H9 (cell line): ENCODE measurements at regions not wholly inside any gene's neighbourhood (a gene's known extent, or its start where the extent isn't known, plus 50 kb on each side); places are given as distances from the start of the nearest gene placed in this dataset.
"Not testable (repeated sequence)": the region's sequence is repeated elsewhere in the genome, so short reads cannot be mapped to it uniquely, and the experiment has no call there.

ENCODE experiments used
- DNase-seq: peaks from one replicate; pipeline ENCODE4 v3.0.0-alpha.2; 2017
- H2AFZ ChIP-seq: one replicate; pipeline ENCODE4 v1.6.1; 2013; ENCODE audit warnings: mild to moderate bottlenecking, low read length, control low read depth, moderate library complexity
- H2AK5ac ChIP-seq: 2 replicates; pipeline ENCODE4 v1.6.1; 2013; ENCODE audit warnings: low read length, control low read depth, mixed read lengths; ENCODE audit not compliant: insufficient read length
- H2BK120ac ChIP-seq: one replicate; pipeline ENCODE4 v1.6.1; 2013; ENCODE audit warnings: low read depth, mild to moderate bottlenecking, low read length, control low read depth, inconsistent platforms; ENCODE audit not compliant: poor library complexity, severe bottlenecking
- H2BK12ac ChIP-seq: 2 replicates; pipeline ENCODE4 v1.6.1; 2013; ENCODE audit warnings: low read length, control low read depth, mixed read lengths, low read depth; ENCODE audit not compliant: insufficient read length
- H2BK15ac ChIP-seq: 2 replicates; pipeline ENCODE4 v1.6.1; 2013; ENCODE audit warnings: low read depth, low read length, control low read depth
- H2BK20ac ChIP-seq: one replicate; pipeline ENCODE4 v1.6.1; 2013; ENCODE audit warnings: low read depth, mild to moderate bottlenecking, low read length, control low read depth, inconsistent platforms; ENCODE audit not compliant: poor library complexity, severe bottlenecking
- H2BK5ac ChIP-seq: 2 replicates; pipeline ENCODE4 v1.6.1; 2013; ENCODE audit warnings: low read length, control low read depth, mixed read lengths; ENCODE audit not compliant: insufficient read length
- H3K14ac ChIP-seq: 2 replicates; pipeline ENCODE4 v1.6.1; 2013; ENCODE audit warnings: low read length, control low read depth; ENCODE audit not compliant: insufficient read depth
- H3K18ac ChIP-seq: 2 replicates; pipeline ENCODE4 v1.6.1; 2013; ENCODE audit warnings: low read depth, mild to moderate bottlenecking, mixed read lengths, low read length, control low read depth; ENCODE audit not compliant: insufficient read length
- H3K23ac ChIP-seq: 2 replicates; pipeline ENCODE4 v1.6.1; 2013; ENCODE audit warnings: low read length, control low read depth, mixed read lengths, low read depth; ENCODE audit not compliant: insufficient read length
- H3K23me2 ChIP-seq: 2 replicates; pipeline ENCODE4 v1.6.1; 2013; ENCODE audit warnings: low read depth, mild to moderate bottlenecking, mixed read lengths, low read length, control low read depth; ENCODE audit not compliant: insufficient read length, poor library complexity, severe bottlenecking
- H3K27ac ChIP-seq: 2 replicates; pipeline ENCODE4 v1.5.1; 2013; ENCODE audit warnings: low read length, control low read depth, mixed read lengths, low read depth; ENCODE audit not compliant: insufficient read length
- H3K27me3 ChIP-seq: 2 replicates; pipeline ENCODE4 v1.6.1; 2013; ENCODE audit warnings: low read length, control low read depth, inconsistent platforms; ENCODE audit not compliant: insufficient read depth
- H3K4ac ChIP-seq: 2 replicates; pipeline ENCODE4 v1.6.1; 2013; ENCODE audit warnings: low read depth, mild to moderate bottlenecking, control low read depth, inconsistent platforms, low read length, moderate library complexity
- H3K4me1 ChIP-seq: 2 replicates; pipeline ENCODE4 v1.6.1; 2013; ENCODE audit warnings: low read length, control low read depth, inconsistent platforms; ENCODE audit not compliant: insufficient read depth
- H3K4me2 ChIP-seq: 2 replicates; pipeline ENCODE4 v1.6.1; 2013; ENCODE audit warnings: low read length, control low read depth, mixed read lengths; ENCODE audit not compliant: insufficient read length, insufficient read depth
- H3K56ac ChIP-seq: 2 replicates; pipeline ENCODE4 v1.6.1; 2013; ENCODE audit warnings: low read depth, mild to moderate bottlenecking, mixed read lengths, low read length, control low read depth; ENCODE audit not compliant: insufficient read length
- H3K79me1 ChIP-seq: 2 replicates; pipeline ENCODE4 v1.6.1; 2013; ENCODE audit warnings: low read depth, mild to moderate bottlenecking, moderate library complexity, low read length, control low read depth, inconsistent platforms; ENCODE audit not compliant: insufficient read depth, poor library complexity, severe bottlenecking
- H3K79me2 ChIP-seq: 2 replicates; pipeline ENCODE4 v1.6.1; 2013; ENCODE audit warnings: low read length, control low read depth, inconsistent platforms; ENCODE audit not compliant: insufficient read depth
- H3K9ac ChIP-seq: 2 replicates; pipeline ENCODE4 v1.6.1; 2013; ENCODE audit warnings: low read length, control low read depth, mixed read lengths; ENCODE audit not compliant: insufficient read length; ENCODE audit errors: extremely low read depth
- H3K9me3 ChIP-seq: one replicate; pipeline ENCODE4 v1.6.1; 2013; ENCODE audit warnings: low read depth, low read length, inconsistent platforms; ENCODE audit not compliant: control insufficient read depth
- H3T11ph ChIP-seq: one replicate; pipeline ENCODE4 v1.6.1; 2013; ENCODE audit warnings: mild to moderate bottlenecking, low read length, control low read depth, inconsistent platforms
- H4K20me1 ChIP-seq: one replicate; pipeline ENCODE4 v1.6.1; 2013; ENCODE audit not compliant: control insufficient read depth, insufficient read length, insufficient read depth
- H4K5ac ChIP-seq: 2 replicates; pipeline ENCODE4 v1.6.1; 2013; ENCODE audit warnings: low read depth, mild to moderate bottlenecking, mixed read lengths, low read length, control low read depth; ENCODE audit not compliant: insufficient read length
- H4K8ac ChIP-seq: replicated peaks from 2 replicates; pipeline ENCODE4 v1.6.1; 2013; ENCODE audit warnings: low read length, control low read depth, mixed read lengths, low read depth; ENCODE audit not compliant: insufficient read length
- H4K91ac ChIP-seq: 2 replicates; pipeline ENCODE4 v1.6.1; 2013; ENCODE audit warnings: low read depth, mild to moderate bottlenecking, moderate library complexity, mixed read lengths, low read length, control low read depth; ENCODE audit not compliant: insufficient read length
- H3K27ac Mint-ChIP-seq, 3 experiments: 2 replicates in 2 of 3; 3 replicates in 1 of 3; pipeline ENCODE4 v1.8.0; 2020 to 2021; ENCODE audit warnings: mixed read lengths in 3 of 3, mild to moderate bottlenecking in 1 of 3, moderate library complexity in 1 of 3
- H3K27me3 Mint-ChIP-seq: 2 replicates; pipeline ENCODE4 v1.8.0; 2021; ENCODE audit warnings: low read depth, mild to moderate bottlenecking, moderate library complexity, mixed read lengths
- H3K36me3 Mint-ChIP-seq, 3 experiments: 2 replicates in 2 of 3; 3 replicates in 1 of 3; pipeline ENCODE4 v1.8.0; 2020 to 2021; ENCODE audit warnings: low read depth in 3 of 3, mixed read lengths in 3 of 3; ENCODE audit not compliant: insufficient read depth in 1 of 3
- H3K4me1 Mint-ChIP-seq, 2 experiments: 2 replicates each; pipeline ENCODE4 v1.8.0; 2020; ENCODE audit warnings: mixed read lengths in 2 of 2
- H3K4me3 Mint-ChIP-seq, 2 experiments: 2 replicates in 1 of 2; 3 replicates in 1 of 2; pipeline ENCODE4 v1.8.0; 2020 to 2021; ENCODE audit warnings: mild to moderate bottlenecking in 2 of 2, mixed read lengths in 2 of 2, moderate library complexity in 1 of 2
- H3K9me3 Mint-ChIP-seq, 2 experiments: 2 replicates in 1 of 2; 3 replicates in 1 of 2; pipeline ENCODE4 v1.8.0; 2020; ENCODE audit warnings: mild to moderate bottlenecking in 2 of 2, mixed read lengths in 2 of 2, moderate library complexity in 1 of 2
- WGBS: extraction: QIAGEN DNeasy Blood & Tissue Kit; methylation state at CpG from one replicate; pipeline ENCODE4 v1.1.7; 2013; ENCODE audit warnings: missing lambda C conversion rate, low lambda C conversion rate, mixed read lengths; ENCODE audit not compliant: insufficient read length; ENCODE audit errors: extremely low coverage; 5-methylcytosine and 5-hydroxymethylcytosine counted together
- TF ChIP-seq, protein P1 (sequence below): fragments of 200-600 bp; sonication (generic); conservative IDR thresholded peaks from 3 replicates; pipeline ENCODE4 v1.8.0; 2021; ENCODE audit warnings: antibody characterized with exemption, mild to moderate bottlenecking

- Histone ChIP-seq H3K56ac (no peak overlapping the region), H3K27ac (no peak overlapping the region), H4K8ac (no peak overlapping the region), H2BK120ac (no peak overlapping the region), H4K91ac (no peak overlapping the region), H3K9ac (no peak overlapping the region), H3T11ph (no peak overlapping the region), H2BK5ac (no peak overlapping the region), H2BK12ac (no peak overlapping the region), H3K4me1 (no peaks in the 10 kb centered on the region), H2AFZ (no peak overlapping the region), H3K18ac (no peak overlapping the region), H2BK15ac (no peak overlapping the region), H3K79me2 (no peaks in the 10 kb centered on the region), H3K79me1 (no peaks in the 10 kb centered on the region), H2AK5ac (no peak overlapping the region), H4K20me1 (no peaks in the 10 kb centered on the region), H2BK20ac (no peak overlapping the region), H3K4ac (no peak overlapping the region), H3K23ac (no peak overlapping the region), H3K23me2 (no peaks in the 10 kb centered on the region), H3K4me2 (no peak overlapping the region), H3K14ac (no peak overlapping the region), H3K9me3 (no peaks in the 10 kb centered on the region), H4K5ac (no peak overlapping the region), H3K27me3 (no peaks in the 10 kb centered on the region)
- DNase-seq: no peak
- Mint-ChIP-seq H3K9me3 (no peaks in the 10 kb centered on the region), H3K27me3 (no peaks in the 10 kb centered on the region), H3K27ac (no peak overlapping the region), H3K4me3 (no peak overlapping the region), H3K36me3 (no peaks in the 10 kb centered on the region; a peak in 1 of 7 replicates), H3K4me1 (no peaks in the 10 kb centered on the region)
- TF ChIP-seq, protein P1, sequence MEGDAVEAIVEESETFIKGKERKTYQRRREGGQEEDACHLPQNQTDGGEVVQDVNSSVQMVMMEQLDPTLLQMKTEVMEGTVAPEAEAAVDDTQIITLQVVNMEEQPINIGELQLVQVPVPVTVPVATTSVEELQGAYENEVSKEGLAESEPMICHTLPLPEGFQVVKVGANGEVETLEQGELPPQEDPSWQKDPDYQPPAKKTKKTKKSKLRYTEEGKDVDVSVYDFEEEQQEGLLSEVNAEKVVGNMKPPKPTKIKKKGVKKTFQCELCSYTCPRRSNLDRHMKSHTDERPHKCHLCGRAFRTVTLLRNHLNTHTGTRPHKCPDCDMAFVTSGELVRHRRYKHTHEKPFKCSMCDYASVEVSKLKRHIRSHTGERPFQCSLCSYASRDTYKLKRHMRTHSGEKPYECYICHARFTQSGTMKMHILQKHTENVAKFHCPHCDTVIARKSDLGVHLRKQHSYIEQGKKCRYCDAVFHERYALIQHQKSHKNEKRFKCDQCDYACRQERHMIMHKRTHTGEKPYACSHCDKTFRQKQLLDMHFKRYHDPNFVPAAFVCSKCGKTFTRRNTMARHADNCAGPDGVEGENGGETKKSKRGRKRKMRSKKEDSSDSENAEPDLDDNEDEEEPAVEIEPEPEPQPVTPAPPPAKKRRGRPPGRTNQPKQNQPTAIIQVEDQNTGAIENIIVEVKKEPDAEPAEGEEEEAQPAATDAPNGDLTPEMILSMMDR: no peak
- no CpG with 5 or more reads among the region's 2 CpGs for WGBS
Observed at GRCh38 chr2:100713106-100713505, 106.8 kb upstream of the NPAS2 start.

DNA sequence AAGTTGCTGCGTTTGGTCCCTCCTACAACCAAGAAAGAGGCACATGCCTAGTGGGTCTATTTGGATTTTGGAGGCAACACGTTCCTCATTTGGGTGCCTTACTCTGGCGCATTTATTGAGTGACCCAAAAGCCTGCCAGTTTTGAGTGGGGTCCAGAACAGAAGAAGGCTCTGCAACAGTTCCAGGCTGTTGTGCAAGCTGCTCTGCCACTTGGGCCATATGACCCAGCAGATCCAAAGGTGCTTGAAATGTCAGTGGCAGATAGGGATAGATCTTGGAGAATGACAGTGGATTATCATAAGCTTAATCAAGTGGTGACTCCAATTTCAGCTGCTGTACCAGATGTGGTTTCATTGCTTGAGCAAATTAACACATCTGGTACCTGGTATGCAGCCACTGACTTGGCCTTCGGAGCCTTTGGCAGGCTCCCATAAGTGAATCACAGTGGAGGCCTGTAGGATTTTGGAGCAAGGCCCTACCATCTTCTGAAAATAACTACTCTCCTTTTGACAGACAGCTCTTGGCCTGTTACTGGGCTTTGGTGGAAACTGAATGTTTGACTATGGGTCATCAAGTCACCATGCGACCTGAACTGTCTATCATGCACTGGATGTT is 105.4 kb upstream of the NPAS2 start:
- H2BK15ac ChIP-seq, H2AFZ ChIP-seq, H3K9me3 ChIP-seq, H2BK12ac ChIP-seq, H2BK20ac ChIP-seq, H4K20me1 ChIP-seq, H3K9me3 Mint-ChIP-seq, H3K36me3 Mint-ChIP-seq, H3K9ac ChIP-seq, H3K23ac ChIP-seq, H3K4me1 Mint-ChIP-seq, H3K14ac ChIP-seq, H4K91ac ChIP-seq, H3K27ac ChIP-seq, H3K27me3 ChIP-seq, H4K5ac ChIP-seq, H3K18ac ChIP-seq, H3K56ac ChIP-seq, H3K4ac ChIP-seq, H3K23me2 ChIP-seq, H2BK120ac ChIP-seq, H3K27ac Mint-ChIP-seq, H3K79me1 ChIP-seq, H2BK5ac ChIP-seq, H3K4me2 ChIP-seq, H3K4me1 ChIP-seq, H3K4me3 Mint-ChIP-seq, DNase-seq, H3K27me3 Mint-ChIP-seq, H3K79me2 ChIP-seq, H3T11ph ChIP-seq, H4K8ac ChIP-seq, H2AK5ac ChIP-seq: not testable (repeated sequence)
- no CpG with 5 or more reads among the region's 5 CpGs for WGBS
